ENCODE measurements at regions not wholly inside any gene's neighbourhood (a gene's known extent, or its start where the extent isn't known, plus 50 kb on each side); places are given as distances from the start of the nearest gene placed in this dataset.
"Not testable (repeated sequence)": the region's sequence is repeated elsewhere in the genome, so short reads cannot be mapped to it uniquely, and the experiment has no call there.

DNA sequence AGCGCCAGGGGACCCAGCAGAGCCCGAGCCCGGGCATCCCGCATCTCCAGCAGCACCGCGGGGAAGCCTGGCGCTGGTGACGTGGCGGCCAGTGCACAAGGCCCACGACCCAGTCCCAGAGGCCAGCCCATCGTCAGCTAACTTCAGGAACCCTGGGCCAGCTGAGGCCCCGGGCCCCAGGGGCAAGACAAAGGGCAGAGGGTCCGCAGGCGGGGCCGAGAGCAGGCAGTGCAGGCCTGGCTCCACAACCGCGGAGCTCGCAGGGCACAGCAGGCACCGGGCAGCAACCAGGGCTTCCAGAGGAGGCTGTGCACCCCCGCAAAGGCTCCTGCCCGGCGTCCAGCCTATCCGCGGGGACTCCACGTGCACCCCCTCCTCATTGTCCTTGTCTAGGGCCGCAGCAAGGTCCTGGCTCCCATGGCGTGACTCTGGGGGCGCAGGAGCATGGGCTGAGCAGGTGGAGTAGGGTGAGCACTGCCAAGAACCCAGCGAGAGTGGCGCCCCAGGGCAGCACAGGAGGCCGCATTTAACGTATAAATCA, 352.5 kb downstream of the KCNJ18 start:
- not testable (repeated sequence) for DNase-seq

DNA sequence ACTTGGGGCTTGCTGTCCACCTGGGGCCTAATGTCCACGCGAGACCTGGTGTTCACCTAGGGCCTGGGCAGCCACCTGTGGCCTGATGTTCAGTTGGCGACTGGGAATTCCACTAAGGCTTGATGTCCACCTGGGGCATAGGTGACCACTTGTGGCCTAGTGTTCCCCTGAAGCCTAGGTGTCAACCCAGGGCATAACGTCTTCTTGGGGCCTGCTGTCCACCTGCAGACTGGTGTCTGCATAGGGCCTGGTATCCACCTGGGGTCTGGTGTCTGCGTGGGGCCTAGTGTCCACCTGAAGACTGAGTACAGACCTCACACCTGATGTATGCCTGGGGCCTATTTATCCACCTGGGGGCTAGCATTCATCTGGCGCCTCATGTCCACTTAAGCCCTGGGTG, 355.2 kb downstream of the KCNJ18 start:
- DNase-seq = not testable (repeated sequence)

DNA sequence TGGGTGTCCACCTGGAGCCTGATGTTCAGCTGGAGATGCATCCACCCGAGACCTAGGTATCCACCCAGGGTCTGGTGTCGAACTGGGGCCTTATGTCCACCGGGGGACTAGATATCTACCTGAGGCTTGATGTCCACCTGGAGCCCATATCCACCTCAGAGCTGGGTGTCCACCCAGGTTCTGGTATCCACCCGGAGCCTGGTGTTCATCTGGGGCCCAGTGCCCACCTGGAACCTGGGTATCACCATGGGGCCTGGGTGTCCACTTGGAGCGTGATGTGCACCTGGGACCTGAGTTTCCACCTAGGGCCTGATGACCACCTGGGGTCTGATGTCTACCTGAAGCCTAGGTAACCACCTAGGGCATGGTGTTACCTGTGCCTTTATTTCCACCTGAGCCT, 355.9 kb downstream of the KCNJ18 start:
- DNase-seq = not testable (repeated sequence)

DNA sequence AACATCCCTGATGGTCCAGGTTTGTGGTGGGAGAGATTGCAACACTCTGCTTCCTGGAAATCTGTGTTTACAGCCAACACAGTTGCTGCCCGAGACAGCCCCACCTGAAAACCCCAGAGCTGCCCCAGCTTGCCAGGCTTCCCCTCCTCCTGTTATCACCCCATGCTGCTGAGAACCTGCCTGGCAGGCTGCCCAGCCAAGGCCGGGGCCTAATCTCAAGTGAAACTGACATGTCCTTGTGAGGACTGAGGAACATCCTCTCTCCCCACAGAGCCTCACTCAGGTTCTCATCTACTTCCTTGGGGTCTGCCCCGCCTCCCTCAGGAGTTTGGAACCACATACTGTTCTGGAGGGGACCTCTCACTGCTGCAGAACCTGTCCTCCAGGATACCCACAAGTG, 358.4 kb downstream of the KCNJ18 start:
- not testable (repeated sequence) for DNase-seq

DNA sequence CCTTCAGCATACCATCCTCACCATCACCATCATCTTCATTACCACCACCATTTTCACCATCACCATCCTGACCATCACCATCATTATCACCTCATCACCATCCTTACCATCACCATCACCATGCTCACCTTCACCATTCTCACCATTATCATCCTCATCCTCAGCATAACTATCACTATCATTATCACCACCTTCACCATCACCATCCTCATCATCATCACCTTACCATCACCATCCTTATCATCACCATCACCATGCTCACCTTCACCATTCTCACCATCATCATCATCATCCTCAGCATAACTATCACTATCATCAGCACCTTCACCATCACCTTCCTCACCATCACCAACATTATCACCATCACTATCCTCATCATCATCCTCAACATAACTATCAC, 360.4 kb downstream of the KCNJ18 start:
- not testable (repeated sequence) for DNase-seq

DNA sequence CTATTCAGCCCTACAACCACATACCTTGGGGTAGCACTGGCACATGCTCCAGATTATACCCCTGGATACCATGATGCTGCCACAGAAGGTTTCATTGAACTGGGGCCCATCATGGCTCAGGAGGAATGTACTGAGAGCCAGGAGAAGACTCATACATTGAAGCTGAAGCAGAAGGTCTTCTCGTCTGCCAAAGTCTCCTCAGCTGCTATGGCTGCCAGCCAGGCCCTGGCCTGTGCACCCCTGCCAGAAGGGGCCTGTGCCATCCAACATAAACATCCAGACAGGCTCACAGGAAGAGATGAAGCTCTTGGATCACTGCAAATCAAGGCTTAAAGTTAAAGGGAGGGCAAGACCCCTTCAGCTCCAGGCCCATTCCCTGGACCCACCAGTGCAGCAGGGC, 364.2 kb downstream of the KCNJ18 start:
- DNase-seq = not testable (repeated sequence)

DNA sequence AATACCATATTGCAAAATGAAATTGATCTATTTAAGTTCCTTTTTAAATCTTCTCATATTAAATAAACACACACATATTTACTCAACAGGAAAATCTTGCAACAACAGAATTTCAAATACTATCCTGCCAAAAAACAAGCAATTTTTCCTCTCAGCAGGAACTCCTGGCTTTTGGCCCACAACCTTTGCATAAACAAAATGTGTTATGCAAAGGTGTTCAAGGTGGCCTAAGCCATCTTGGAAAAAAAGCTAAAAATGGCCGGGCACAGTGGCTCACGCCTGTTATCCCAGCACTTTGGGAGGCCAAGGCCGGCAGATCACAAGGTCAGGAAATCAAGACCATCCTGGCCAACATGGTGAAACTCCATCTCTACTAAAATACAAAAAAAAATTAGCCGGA, 383.6 kb downstream of the KCNJ18 start:
- DNase-seq = not testable (repeated sequence)

DNA sequence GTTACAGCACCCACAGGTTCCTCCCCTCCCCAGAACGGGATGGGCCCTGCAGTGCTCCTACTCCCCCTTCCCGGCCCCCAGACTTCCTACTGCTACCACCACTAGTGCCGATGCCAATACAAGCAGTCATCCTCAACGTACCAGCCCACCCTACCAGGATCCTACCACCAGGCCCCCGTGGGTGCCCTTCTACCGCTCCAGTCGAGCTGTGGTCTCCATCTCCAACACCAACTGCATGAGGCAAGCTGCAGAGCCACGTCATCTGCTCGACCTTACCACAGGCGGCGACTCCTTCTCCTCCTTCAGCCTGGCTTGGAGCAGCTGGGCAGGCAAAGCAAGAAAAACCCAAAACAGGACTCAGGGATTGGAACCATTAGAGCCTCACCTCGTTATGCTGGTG, 396.3 kb downstream of the KCNJ18 start:
- DNase-seq = not testable (repeated sequence)

DNA sequence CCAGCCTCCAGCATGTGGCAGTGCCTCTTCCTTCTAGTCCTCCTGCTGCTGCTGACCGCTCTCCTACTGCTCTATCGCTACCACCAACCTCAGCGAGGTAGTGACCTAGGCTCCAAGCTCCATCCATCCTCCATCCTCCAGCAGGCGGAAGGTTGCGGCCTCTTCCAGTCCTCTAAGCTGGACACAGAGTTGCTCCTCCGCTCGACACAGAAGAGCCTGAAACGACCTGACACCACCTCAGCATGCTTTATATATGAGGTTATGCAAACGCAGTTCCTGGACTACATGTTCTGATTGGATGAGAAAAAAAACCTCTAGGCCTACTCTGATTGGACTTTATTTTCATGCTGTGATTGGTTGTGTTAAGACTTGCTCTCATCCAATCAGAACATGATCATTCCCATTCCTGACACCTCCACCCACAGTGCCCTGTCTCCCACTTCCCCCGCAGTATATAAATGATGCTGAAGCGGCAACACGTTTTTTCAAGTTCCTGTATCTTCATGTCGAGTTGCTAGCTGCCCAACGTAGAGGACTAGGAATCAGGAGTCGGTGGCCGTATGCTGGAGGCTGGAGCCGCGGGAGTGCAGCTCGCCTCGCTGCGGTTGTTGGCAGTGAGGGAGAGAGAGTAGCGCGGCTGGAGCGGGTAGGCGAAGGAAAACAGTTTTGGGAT, 398.1 kb downstream of the KCNJ18 start:
- DNase-seq = no peak

DNA sequence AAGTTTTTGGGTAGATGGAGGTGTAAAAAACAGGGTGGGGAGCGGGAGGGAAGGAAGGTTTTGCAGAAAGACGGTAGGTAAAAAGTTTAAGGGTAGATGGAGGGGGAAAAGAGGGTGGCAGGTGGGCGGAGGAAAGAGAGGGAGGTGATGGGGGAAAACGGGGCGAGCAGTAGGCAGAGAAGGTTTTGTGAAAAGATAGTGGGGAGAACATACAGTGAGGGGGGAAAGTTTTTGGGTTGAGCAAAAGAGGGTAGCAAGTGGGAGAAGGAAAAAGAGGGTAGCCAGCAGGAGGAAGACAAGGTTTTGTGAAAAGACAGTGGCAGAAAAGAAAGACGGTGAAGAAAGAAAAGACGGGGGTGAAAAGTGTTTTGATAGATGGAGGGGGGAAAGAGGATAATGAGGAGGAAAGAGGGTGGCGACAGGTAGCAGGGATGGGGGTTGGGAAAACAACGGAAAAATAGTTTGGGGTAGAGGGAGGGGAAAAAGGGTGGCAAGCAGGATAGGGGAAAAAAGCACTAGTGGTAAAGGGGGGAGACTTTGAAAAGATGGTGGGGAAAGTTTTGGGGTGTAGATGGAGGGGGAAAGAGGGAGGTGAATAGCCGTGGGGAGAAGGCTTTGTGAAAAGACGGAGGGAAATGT, 398.8 kb downstream of the KCNJ18 start:
- not testable (repeated sequence) for DNase-seq

DNA sequence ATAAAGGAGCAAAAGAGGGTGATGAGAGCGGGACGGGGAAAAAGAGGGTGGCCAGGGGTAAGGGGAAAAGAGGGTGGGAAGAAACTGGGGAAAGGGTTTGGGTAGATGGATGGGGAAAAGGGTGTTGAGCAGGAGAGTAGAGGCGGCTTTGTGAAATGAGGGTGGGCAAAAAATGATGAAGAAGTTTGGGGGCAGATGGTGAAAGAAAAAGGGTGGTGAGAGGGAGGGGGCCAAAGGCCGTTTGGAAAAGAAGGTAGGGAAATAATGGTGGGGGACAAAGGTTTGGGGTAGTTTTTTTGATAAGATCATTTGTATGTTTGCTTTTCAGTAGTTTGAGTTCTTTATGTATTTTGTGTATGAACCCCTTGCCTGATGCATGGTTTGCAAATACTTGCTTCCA, 399.5 kb downstream of the KCNJ18 start:
- not testable (repeated sequence) for DNase-seq

DNA sequence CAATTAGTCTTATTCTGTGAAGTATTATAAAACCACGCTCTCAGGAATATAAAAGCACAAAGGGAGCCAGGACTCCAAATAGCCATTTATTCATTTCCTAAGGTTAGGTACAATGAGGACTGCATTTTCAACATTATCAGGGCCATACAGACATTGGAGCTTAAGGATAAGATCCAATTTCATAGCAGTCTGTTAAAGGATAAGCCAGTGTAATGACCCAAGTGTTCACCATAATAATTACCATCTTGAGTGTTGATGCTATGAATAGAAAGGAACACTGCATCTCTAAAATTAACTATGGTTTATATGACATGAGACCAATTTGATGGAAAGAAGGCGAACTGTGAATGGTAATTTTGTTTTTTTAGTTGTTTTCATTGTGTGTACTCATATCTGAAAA, 403.1 kb downstream of the KCNJ18 start:
- DNase-seq = not testable (repeated sequence)

DNA sequence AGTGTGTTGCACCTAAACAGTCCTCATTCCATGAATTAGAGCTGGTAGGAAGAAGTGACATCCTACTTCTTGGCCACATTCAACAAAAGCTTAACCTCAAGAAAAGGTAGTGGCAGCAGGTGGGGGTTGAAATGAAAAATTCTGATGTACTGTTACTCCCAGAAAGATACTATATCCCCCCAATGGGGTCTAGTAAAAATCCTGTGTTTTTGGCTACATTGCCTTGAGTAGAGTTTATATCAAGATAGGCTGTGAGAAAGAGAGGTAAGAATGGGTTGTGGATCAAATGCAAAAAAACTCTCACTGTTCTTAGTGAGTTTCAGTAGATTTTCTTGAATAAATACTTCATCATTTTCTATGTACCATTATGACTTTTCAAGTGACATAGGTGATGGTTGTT, 407.3 kb downstream of the KCNJ18 start:
- not testable (repeated sequence) for DNase-seq

DNA sequence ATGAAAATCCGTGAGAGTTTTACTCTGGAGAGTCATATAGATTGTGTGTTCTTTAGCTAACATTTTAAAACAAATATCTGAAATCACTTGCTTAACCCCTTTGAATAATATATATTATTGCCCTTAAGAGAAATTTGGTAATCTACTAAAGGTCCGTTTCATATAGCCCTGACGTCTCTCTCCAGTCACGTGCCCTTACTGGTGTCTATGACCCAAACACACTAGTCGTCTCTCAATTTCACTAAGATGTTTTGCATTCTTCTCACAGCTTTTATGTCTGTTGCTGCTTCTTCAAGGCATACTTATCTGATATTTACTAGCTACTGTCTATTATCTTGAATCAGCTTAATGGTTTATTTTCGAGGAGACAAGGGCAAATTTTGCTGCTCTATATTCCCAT, 409.9 kb downstream of the KCNJ18 start:
- no peak for DNase-seq

DNA sequence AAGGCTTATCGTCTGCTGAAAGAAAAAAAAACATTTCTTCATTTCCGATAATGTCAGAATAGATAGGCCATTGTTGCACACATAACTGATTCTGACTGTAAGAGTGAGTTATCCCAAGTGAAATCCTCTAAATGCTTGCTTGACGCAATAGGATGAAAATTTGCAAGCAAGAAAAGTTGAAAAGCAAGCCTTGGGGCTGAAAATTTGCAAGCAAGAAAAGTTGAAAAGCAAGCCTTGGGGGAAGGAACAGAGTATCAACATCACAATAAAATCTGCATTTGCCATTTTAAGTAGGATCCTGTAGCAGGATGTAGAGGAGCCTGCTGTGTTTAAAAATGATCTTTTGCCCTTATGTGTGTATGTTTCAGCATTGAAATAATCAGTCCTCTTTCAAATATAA, 424.4 kb downstream of the KCNJ18 start:
- DNase-seq = not testable (repeated sequence)

DNA sequence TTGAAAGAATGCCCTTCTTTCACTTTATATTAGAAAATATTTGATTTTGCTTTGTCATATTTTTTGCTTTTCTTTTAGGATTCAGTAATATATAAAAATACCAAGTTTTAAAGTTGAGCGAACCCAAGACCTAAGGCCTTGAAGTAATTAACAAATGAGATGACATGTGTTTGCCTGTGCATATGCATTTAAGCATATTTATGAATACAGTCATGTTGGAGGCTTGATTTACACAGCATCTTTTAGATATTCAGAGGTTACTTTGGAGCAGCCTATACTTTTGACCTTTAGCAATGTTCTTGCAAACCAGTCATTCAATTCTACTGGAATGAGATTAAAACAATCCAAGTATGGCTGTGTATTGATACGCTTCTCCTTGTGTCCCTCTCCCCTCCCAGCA, 425.1 kb downstream of the KCNJ18 start:
- not testable (repeated sequence) for DNase-seq

DNA sequence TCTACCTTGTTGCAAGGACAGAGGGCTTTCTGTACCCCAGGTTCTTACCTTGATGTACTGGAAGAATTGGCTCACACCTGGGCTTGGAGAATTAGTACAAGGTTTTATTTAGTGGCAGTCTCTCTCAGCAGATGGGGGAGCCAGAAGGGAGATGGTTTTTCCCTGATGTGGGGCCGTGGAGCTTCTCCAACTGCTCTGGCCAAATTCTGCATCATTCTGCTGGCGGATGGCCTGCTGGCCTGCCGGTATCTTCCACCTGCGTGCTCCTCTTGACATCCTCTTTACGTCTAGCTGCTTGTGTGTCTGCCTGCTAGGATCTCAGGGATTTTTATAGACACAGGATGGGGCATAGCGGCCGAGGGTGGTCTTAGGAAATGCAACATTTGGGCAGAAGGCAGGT, 426.7 kb downstream of the KCNJ18 start:
- not testable (repeated sequence) for DNase-seq

DNA sequence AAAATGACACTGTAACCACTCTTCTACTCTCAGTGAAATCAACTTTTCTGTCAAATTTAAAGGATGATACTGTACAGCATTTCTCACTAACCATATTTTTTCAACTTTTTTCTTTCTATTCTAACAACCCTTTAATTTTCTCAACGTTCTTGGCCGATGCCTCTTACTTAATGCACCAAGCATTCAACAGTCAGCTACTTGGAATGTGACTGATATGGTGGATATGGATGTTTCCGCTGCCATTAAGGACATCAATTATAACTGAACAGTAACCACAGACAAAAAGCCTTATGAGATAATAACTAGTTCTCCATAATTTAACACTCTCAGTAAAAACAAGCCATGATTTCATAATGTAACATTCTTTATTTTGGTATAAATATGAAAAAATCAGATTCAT, 427.4 kb downstream of the KCNJ18 start:
- not testable (repeated sequence) for DNase-seq

DNA sequence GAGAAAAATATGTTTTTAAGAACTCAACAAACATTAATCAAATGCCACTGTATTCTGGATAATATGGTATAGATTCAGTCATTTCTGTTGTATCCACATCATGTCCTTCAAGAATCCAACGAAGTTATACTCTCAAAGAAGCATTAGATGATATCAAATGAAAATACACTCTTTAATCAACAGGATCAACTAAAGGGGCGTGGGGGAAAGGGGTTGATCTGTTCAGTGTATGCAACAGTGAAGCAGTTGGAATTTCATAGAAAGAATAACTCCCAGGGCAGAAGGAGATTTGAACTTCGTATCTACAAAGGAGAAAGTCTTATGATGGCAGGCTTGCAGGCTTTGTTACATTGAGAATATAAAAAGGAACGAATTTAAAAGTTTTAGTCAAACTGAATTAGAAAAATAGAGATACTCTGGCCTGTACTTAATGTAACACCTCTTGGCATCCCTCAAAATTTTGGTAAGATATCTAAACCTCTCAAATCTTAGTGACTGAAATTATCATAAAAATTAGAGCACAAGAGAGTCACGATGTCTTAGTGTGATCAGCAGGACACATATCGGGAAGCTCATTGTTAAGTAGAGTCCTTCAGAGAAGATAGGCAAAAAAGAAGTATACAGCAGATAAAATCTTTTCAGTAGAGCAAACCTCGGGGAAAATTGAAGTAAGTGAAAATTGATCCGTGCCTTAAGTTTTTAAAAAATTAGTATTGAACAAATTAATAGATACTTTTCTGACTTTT, 431.4 kb downstream of the KCNJ18 start:
- no peak for DNase-seq

DNA sequence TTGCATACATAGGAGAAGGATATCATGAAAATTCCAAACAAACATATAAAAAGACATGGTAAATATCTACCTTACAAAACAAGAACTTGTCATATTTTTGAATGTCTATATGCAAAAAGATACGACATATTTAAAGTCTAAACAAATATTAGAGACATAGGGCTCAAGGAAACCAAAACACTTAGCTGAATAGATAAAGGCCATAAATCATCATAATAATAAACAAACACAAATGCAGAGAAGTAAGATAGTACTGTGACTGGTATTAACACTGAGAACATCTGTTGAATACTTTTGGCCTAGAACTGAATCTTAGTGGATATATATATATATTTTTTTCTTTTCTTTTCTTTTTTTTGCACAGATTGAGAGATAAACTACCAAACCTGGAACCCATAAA, 435.8 kb downstream of the KCNJ18 start:
- DNase-seq = no peak

DNA sequence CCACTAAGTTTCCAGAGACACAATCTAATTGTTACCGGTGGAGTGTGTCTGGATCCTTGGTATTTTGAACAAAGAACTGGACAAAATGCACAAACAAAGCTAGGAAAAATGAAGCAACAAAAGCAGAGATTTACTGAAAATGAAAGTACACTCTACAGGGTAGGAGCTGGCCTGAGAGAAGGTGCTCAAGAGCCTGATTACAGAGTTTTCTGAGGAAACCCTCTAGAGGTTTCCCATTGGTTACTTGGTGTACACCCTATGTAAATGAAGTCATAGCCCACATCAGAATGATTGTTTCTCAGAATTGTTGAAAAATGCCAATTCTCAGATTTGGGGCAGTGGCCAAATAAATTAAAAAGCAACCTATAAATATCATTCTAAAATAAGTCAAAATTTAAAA, 436.4 kb downstream of the KCNJ18 start:
- DNase-seq = no peak

DNA sequence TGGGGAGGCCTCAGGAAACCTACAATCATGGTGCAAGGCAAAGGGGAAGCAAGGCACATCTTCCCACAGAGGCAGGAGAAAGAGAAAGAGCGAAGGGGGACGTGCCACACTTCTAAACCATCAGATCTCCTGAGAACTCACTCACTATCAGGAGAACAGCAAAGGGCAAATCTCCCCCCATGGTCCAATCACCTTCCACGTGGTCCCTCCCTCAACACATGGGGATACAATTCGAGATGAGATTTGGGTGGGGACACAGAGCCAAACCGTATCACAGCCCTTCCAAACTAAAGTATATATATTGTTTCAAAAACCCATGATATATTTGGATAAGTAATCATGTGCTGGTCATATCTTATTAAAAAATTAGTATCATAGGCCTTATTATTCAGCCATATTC, 437.6 kb downstream of the KCNJ18 start:
- DNase-seq = not testable (repeated sequence)

Data from anterior cingulate cortex (tissue), 58 donors.